Sigmoid colon (tissue), 4 donors: ENCODE measurements at regions not wholly inside any gene's neighbourhood (a gene's known extent, or its start where the extent isn't known, plus 50 kb on each side); places are given as distances from the start of the nearest gene placed in this dataset.
"Not testable (repeated sequence)": the region's sequence is repeated elsewhere in the genome, so short reads cannot be mapped to it uniquely, and the experiment has no call there.

ENCODE experiments used
- POLR2A ChIP-seq, 2 donors: fragments of 450-650 bp; IDR thresholded peaks; one replicate each; pipeline ENCODE4 v1.6.1; 2016; ENCODE audit warnings: antibody characterized with exemption in 2 of 2, mild to moderate bottlenecking in 2 of 2, moderate library complexity in 2 of 2
- POLR2AphosphoS5 ChIP-seq, 4 donors: sonication (generic); formaldehyde crosslinking; IDR thresholded peaks; one replicate each; pipeline ENCODE4 v1.6.1; 2017; ENCODE audit warnings: antibody characterized with exemption in 4 of 4

DNA sequence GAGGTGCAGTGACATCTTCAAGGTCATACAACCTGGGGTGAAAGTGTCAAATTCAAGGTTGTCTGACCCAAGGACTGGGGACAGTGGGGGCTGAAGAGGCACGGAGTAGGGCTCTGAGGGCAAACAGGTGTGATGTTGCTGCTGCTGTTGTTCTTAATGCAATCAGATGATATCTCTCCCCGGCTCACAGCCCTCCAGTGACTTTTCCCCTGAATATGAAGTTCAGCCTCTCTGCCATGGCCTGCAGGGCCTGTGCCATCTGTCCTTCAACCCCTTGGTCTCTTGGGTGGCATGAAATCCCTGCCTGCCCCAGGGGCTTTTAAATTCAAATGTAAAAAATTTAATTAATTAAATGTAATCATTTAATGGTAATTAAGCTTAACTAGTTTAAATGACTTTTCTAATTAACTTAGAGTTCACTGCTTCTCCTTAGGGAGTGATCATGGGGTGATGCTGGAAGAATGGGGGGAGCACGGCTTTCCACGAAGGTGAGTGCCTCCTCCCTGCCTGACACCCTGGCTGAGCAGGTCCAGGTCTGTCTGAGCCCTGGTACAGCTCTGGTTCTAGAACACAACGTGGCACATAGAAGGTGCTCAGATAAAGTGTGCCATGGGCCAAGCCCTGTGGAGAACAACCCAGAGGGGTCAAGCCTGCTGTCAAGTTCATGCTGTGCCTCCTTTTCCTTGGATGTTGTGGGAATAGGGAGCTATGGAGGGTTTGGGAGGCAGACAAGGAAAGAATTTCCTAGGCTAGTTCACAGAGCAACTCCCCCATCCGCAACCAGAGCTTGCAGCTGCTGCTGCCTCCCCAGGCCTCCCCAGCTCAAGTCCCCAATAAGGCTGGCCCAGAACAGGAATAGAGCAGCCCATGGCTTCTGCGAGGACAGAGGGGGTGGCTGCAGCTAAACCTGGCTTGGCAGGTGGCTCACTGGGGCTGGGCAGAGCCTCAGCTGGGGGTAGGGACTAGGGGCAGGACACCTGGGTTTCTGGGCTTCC is 75.1 kb downstream of the KCNJ18 start:
- not testable (repeated sequence) for TF ChIP-seq POLR2A, POLR2AphosphoS5 (IDR thresholded peaks at IDR 0.05)
